GM21390 (cell line): ENCODE measurements at regions not wholly inside any gene's neighbourhood (a gene's known extent, or its start where the extent isn't known, plus 50 kb on each side); places are given as distances from the start of the nearest gene placed in this dataset.
"Not testable (repeated sequence)": the region's sequence is repeated elsewhere in the genome, so short reads cannot be mapped to it uniquely, and the experiment has no call there.

Source experiments
- ATAC-seq: cut with Tn5 transposase; IDR thresholded peaks from one replicate; pipeline ENCODE4 v1.9.1; 2021; ENCODE audit not compliant: unreplicated experiment

- no peak for ATAC-seq
Observed at GRCh38 chr22:48920776-48921241, 906.9 kb downstream of the BRD1 start.

- no peak for ATAC-seq
Observed at GRCh38 chr22:48919851-48920589, 907.7 kb downstream of the BRD1 start.

GRCh38 chr22:48919187-48919590, 908.5 kb downstream of the BRD1 start:
- no peak for ATAC-seq

- no peak for ATAC-seq
Observed at GRCh38 chr22:48918585-48919186, 909.0 kb downstream of the BRD1 start.

GRCh38 chr22:48912356-48913066, 915.2 kb downstream of the BRD1 start:
- not testable (repeated sequence) for ATAC-seq

- ATAC-seq = not testable (repeated sequence)
Observed at GRCh38 chr22:48911647-48912046, 916.0 kb downstream of the BRD1 start.

GRCh38 chr22:48911067-48911466, 916.6 kb downstream of the BRD1 start:
- ATAC-seq = not testable (repeated sequence)

GRCh38 chr22:48908547-48908946, 919.1 kb downstream of the BRD1 start:
- ATAC-seq = no peak

GRCh38 chr22:48907591-48907990, 920.1 kb downstream of the BRD1 start:
- no peak for ATAC-seq

- no peak for ATAC-seq
Observed at GRCh38 chr22:48906216-48906835, 921.3 kb downstream of the BRD1 start.

GRCh38 chr22:48905206-48905975, 922.3 kb downstream of the BRD1 start:
- no peak for ATAC-seq

GRCh38 chr22:48902983-48903650, 924.6 kb downstream of the BRD1 start:
- no peak for ATAC-seq

- ATAC-seq = no peak
Observed at GRCh38 chr22:48902001-48902869, 925.4 kb downstream of the BRD1 start.

- no peak for ATAC-seq
Observed at GRCh38 chr22:48901324-48901723, 926.3 kb downstream of the BRD1 start.

- ATAC-seq = no peak
Observed at GRCh38 chr22:48900626-48901025, 927.0 kb downstream of the BRD1 start.

GRCh38 chr22:48900327-48900597, 927.4 kb downstream of the BRD1 start:
- no peak for ATAC-seq

GRCh38 chr22:48899523-48900326, 927.9 kb downstream of the BRD1 start:
- no peak for ATAC-seq

GRCh38 chr22:48898524-48899250, 929.0 kb downstream of the BRD1 start:
- no peak for ATAC-seq
